Spinal cord (tissue), 9 donors: ENCODE measurements at regions not wholly inside any gene's neighbourhood (a gene's known extent, or its start where the extent isn't known, plus 50 kb on each side); places are given as distances from the start of the nearest gene placed in this dataset.
"Not testable (repeated sequence)": the region's sequence is repeated elsewhere in the genome, so short reads cannot be mapped to it uniquely, and the experiment has no call there.

Experiments used
- DNase-seq, 6 donors: peaks; one replicate each; pipeline versions ENCODE4 v3.0.0 to v3.0.0-alpha.2; 2013 to 2015; ENCODE audit warnings: low spot score in 6 of 6, low read depth in 4 of 6
- H3K27ac ChIP-seq: one replicate; pipeline ENCODE4 v1.5.1; 2013; ENCODE audit warnings: low read depth, low read length, control low read depth
- H3K27me3 ChIP-seq: one replicate; pipeline ENCODE4 v1.6.1; 2013; ENCODE audit warnings: low read length; ENCODE audit not compliant: control insufficient read depth, insufficient read depth
- H3K36me3 ChIP-seq: one replicate; pipeline ENCODE4 v1.6.1; 2013; ENCODE audit warnings: low read length; ENCODE audit not compliant: control insufficient read depth, insufficient read depth
- H3K4me1 ChIP-seq: one replicate; pipeline ENCODE4 v1.6.1; 2013; ENCODE audit warnings: low read length; ENCODE audit not compliant: control insufficient read depth, insufficient read depth
- H3K4me3 ChIP-seq: one replicate; pipeline ENCODE4 v1.5.1; 2013; ENCODE audit warnings: low read depth, low read length, control low read depth
- H3K9me3 ChIP-seq: one replicate; pipeline ENCODE4 v1.6.1; 2013; ENCODE audit warnings: low read length; ENCODE audit not compliant: control insufficient read depth, insufficient read depth
- WGBS: methylation state at CpG from one replicate; pipeline ENCODE4 v1.1.5; 2013; ENCODE audit warnings: missing lambda C conversion rate; ENCODE audit not compliant: insufficient coverage; 5-methylcytosine and 5-hydroxymethylcytosine counted together
- donor health status: healthy.

- H3K27me3 ChIP-seq: no peaks in the 10 kb centered on the region
- WGBS: 90% methylated on average over 2 of the region's 2 CpGs
- H3K9me3 ChIP-seq: no peaks in the 10 kb centered on the region
- no peaks in the 10 kb centered on the region for H3K4me1 ChIP-seq
- no peak for DNase-seq
- H3K36me3 ChIP-seq: no peaks in the 10 kb centered on the region
- H3K4me3 ChIP-seq: no peak overlapping the region
- no peak overlapping the region for H3K27ac ChIP-seq
Measured at GRCh38 chr7:114795475-114795874, 126.4 kb upstream of the MDFIC start.

GRCh38 chr7:114799628-114800028 is 122.3 kb upstream of the MDFIC start:
- DNase-seq: no peak
- H3K9me3 ChIP-seq: no peaks in the 10 kb centered on the region
- no peak overlapping the region for H3K27ac ChIP-seq
- no peaks in the 10 kb centered on the region for H3K27me3 ChIP-seq
- H3K36me3 ChIP-seq: no peaks in the 10 kb centered on the region
- H3K4me3 ChIP-seq: no peak overlapping the region
- no peaks in the 10 kb centered on the region for H3K4me1 ChIP-seq
- 83% methylated on average over 1 of the region's 4 CpGs for WGBS

- WGBS: no CpG with 5 or more reads among the region's 4 CpGs
- Histone ChIP-seq H3K4me3 (no peak overlapping the region), H3K9me3 (no peaks in the 10 kb centered on the region), H3K27ac (no peak overlapping the region), H3K27me3 (no peaks in the 10 kb centered on the region), H3K4me1 (no peaks in the 10 kb centered on the region), H3K36me3 (no peaks in the 10 kb centered on the region)
- DNase-seq: no peak
Measured at GRCh38 chr7:114802632-114803031, 119.3 kb upstream of the MDFIC start.

GRCh38 chr7:114806590-114807162 is 115.2 kb upstream of the MDFIC start:
- WGBS: 100% methylated on average over 1 of the region's 2 CpGs
- Histone ChIP-seq H3K27ac (no peak overlapping the region), H3K36me3 (no peaks in the 10 kb centered on the region), H3K27me3 (no peaks in the 10 kb centered on the region), H3K9me3 (no peaks in the 10 kb centered on the region), H3K4me3 (no peak overlapping the region), H3K4me1 (no peaks in the 10 kb centered on the region)
- no peak for DNase-seq

GRCh38 chr7:114812570-114812969 is 109.3 kb upstream of the MDFIC start:
- no peaks in the 10 kb centered on the region for H3K36me3 ChIP-seq
- no peaks in the 10 kb centered on the region for H3K9me3 ChIP-seq
- no CpG with 5 or more reads among the region's 1 CpG for WGBS
- H3K27me3 ChIP-seq: no peaks in the 10 kb centered on the region
- no peak overlapping the region for H3K4me3 ChIP-seq
- H3K4me1 ChIP-seq: no peaks in the 10 kb centered on the region
- no peak for DNase-seq
- no peak overlapping the region for H3K27ac ChIP-seq

- WGBS: 100% methylated on average over 2 of the region's 3 CpGs
- no peak for DNase-seq
- Histone ChIP-seq H3K27me3 (no peaks in the 10 kb centered on the region), H3K36me3 (no peaks in the 10 kb centered on the region), H3K4me1 (no peaks in the 10 kb centered on the region), H3K9me3 (no peaks in the 10 kb centered on the region), H3K4me3 (no peak overlapping the region), H3K27ac (no peak overlapping the region)
Measured at GRCh38 chr7:114813624-114814023, 108.3 kb upstream of the MDFIC start.

GRCh38 chr7:114817036-114817435 is 104.9 kb upstream of the MDFIC start:
- not testable (repeated sequence) for DNase-seq, H3K27me3 ChIP-seq, H3K4me1 ChIP-seq, H3K4me3 ChIP-seq, H3K9me3 ChIP-seq, H3K36me3 ChIP-seq, H3K27ac ChIP-seq
- WGBS: 100% methylated on average over 4 of the region's 7 CpGs

GRCh38 chr7:114818501-114818900 is 103.4 kb upstream of the MDFIC start:
- H3K4me1 ChIP-seq: no peaks in the 10 kb centered on the region
- H3K36me3 ChIP-seq: no peaks in the 10 kb centered on the region
- WGBS: no CpG with 5 or more reads among the region's 3 CpGs
- no peaks in the 10 kb centered on the region for H3K27me3 ChIP-seq
- H3K27ac ChIP-seq: no peak overlapping the region
- no peak for DNase-seq
- no peak overlapping the region for H3K4me3 ChIP-seq
- H3K9me3 ChIP-seq: no peaks in the 10 kb centered on the region

- no peaks in the 10 kb centered on the region for H3K4me1 ChIP-seq
- 100% methylated on average over 1 of the region's 3 CpGs for WGBS
- H3K27me3 ChIP-seq: no peaks in the 10 kb centered on the region
- no peak overlapping the region for H3K27ac ChIP-seq
- H3K9me3 ChIP-seq: no peaks in the 10 kb centered on the region
- no peaks in the 10 kb centered on the region for H3K36me3 ChIP-seq
- H3K4me3 ChIP-seq: no peak overlapping the region
- DNase-seq: peak in 2 of 6 donors; percentile 25 to 42
Measured at GRCh38 chr7:114819616-114820362, 102.1 kb upstream of the MDFIC start.
